ENCODE measurements at regions not wholly inside any gene's neighbourhood (a gene's known extent, or its start where the extent isn't known, plus 50 kb on each side); places are given as distances from the start of the nearest gene placed in this dataset.

DNA sequence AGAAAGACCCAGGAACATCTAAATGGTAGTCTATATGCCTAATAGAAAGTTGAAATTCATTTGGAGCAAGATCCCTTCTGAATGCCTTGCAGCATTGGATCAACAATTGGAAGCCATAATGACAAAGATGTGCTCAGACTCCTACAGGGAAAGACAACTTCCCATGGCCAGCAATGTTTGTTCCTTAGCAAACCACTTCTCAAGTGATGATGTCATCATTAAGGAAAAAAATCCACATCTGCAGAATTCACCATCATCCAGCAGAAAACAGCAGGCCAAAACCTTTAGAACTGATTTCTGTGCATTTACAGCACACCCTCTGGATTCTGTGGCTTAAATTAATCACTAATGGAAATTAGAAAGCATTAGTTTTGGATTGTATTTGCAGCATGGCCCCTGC is 82.4 kb upstream of the ZIC3 start:
- DNase-seq: no peak
- Mint-ChIP-seq H3K9me3 (no peaks in the 10 kb centered on the region), H3K4me1 (ENCODE audit: low read depth) (no peaks in the 10 kb centered on the region), H3K27me3 (no peaks in the 10 kb centered on the region), H3K36me3 (no peaks in the 10 kb centered on the region), H3K4me3 (no peak overlapping the region), H3K27ac (no peak overlapping the region)
- ChIA-PET POLR2A (no interaction called here), CTCF (no interaction called here)
- intact Hi-C loops (cut with micrococcal nuclease): no loop called here

DNA sequence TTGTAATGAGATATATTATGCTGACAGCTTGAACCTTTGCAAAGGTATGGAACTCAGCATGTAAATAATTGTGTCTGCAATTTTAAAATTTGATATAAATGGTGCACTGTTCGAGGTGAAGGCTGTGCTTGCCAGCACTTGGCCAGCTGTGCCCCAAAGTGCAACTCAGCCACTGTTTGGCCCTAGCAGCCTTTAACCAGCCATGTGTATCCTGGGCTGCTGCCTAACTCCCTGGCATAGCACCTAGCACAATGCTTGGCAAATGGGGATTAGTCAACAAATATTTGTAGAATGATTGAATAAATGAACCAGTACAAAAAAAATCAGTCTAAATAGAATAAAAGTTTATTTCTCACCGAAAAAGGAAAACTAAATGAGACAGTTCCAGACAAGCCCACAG is 83.8 kb upstream of the ZIC3 start:
- intact Hi-C loops (cut with micrococcal nuclease): no loop called here
- Mint-ChIP-seq H3K4me1 (ENCODE audit: low read depth) (no peaks in the 10 kb centered on the region), H3K36me3 (no peaks in the 10 kb centered on the region), H3K27ac (no peak overlapping the region), H3K27me3 (no peaks in the 10 kb centered on the region), H3K9me3 (no peaks in the 10 kb centered on the region), H3K4me3 (no peak overlapping the region)
- DNase-seq: no peak
- ChIA-PET CTCF (interaction anchor here (0.6 kb wide), 1 partner anchor 109 kb away, joined by 3 read pairs; no protein-coding TSS in a partner anchor), POLR2A (no interaction called here)

DNA sequence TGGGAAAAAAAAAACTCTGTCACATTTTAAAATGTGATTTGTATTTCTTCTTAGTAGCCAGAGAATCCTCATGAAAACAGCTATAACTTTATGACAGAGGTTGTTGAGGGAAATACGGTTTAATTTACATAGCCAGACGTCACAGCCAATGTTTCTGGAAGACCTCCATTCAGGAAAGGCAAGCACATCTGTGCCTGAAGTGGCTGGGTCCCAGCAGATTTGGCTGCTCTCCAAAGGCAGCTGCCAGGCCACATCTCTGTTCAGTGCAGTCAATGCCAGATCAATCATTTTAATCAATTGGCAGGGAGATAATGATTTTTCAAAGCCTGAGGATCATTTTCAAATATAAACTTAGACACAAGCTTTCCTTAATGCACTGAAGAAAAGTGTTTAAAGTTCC is 86.5 kb upstream of the ZIC3 start:
- Mint-ChIP-seq H3K4me3 (no peak overlapping the region), H3K36me3 (no peaks in the 10 kb centered on the region), H3K27me3 (no peaks in the 10 kb centered on the region), H3K4me1 (ENCODE audit: low read depth) (no peaks in the 10 kb centered on the region), H3K27ac (no peak overlapping the region), H3K9me3 (no peaks in the 10 kb centered on the region)
- intact Hi-C loops (cut with micrococcal nuclease): no loop called here
- DNase-seq: no peak
- CTCF ChIA-PET: no interaction called here
- POLR2A ChIA-PET: no interaction called here

DNA sequence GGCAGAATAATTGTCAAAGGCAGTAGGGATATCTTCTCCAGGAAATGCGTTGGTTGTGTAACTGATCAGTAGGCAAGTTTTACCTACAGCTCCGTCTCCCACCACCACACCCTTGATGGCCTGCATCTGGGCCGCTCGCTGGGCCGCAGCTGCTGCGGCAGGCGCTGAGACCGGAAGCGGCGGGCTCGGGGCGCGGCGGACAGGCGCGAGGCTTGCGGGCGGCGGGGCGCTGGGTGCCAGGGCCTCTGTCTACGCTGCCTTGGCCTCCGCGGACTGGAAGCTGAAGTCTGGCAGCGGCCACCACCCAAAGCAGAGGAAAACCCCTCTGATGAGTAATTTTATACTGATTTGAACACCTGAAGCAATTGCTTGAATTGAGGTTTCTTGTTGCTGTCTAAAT is 124.2 kb upstream of the ZIC3 start:
- DNase-seq: no peak
- Mint-ChIP-seq H3K36me3 (no peaks in the 10 kb centered on the region), H3K4me1 (ENCODE audit: low read depth) (no peaks in the 10 kb centered on the region), H3K9me3 (peaks cover 2% of the 10 kb centered on the region), H3K4me3 (no peak overlapping the region), H3K27ac (no peak overlapping the region), H3K27me3 (no peaks in the 10 kb centered on the region)
- POLR2A ChIA-PET: no interaction called here
- intact Hi-C loops (cut with micrococcal nuclease): no loop called here
- CTCF ChIA-PET: no interaction called here

DNA sequence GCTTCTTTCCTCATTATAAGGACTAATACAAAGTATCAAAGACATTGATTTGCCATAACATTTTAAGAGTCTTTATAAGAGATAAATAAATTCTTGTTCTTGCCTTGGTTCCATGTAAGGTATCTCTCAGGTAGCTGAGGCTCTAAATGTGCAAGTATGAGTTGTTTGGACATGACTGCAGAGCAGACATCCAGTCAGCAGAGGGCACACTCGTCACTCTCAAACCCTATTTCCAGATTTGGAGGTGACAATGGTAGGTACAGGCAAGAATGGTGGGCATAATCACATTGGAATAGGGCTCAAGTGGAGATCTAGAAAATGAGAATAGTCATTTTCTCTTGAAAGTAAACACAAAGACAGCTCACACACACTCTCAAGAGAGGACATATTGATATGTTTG is 133.3 kb upstream of the ZIC3 start:
- peaks cover 6% of the 10 kb centered on the region for H3K9me3 Mint-ChIP-seq
- peak; percentile 18 for DNase-seq
- no peak overlapping the region for H3K4me3 Mint-ChIP-seq
- H3K27me3 Mint-ChIP-seq: peaks cover 22% of the 10 kb centered on the region
- CTCF ChIA-PET: interaction anchor here (0.6 to 0.7 kb wide), 3 partner anchors 8 to 345 kb away, joined by 3 read pairs; no protein-coding TSS in a partner anchor
- H3K36me3 Mint-ChIP-seq: no peaks in the 10 kb centered on the region
- POLR2A ChIA-PET: no interaction called here
- H3K27ac Mint-ChIP-seq: no peak overlapping the region
- H3K4me1 Mint-ChIP-seq (ENCODE audit: low read depth): no peaks in the 10 kb centered on the region
- intact Hi-C loops (cut with micrococcal nuclease): loop anchor here (10.0 kb wide), 1 partner anchor 592 kb away; no protein-coding TSS in a partner anchor

DNA sequence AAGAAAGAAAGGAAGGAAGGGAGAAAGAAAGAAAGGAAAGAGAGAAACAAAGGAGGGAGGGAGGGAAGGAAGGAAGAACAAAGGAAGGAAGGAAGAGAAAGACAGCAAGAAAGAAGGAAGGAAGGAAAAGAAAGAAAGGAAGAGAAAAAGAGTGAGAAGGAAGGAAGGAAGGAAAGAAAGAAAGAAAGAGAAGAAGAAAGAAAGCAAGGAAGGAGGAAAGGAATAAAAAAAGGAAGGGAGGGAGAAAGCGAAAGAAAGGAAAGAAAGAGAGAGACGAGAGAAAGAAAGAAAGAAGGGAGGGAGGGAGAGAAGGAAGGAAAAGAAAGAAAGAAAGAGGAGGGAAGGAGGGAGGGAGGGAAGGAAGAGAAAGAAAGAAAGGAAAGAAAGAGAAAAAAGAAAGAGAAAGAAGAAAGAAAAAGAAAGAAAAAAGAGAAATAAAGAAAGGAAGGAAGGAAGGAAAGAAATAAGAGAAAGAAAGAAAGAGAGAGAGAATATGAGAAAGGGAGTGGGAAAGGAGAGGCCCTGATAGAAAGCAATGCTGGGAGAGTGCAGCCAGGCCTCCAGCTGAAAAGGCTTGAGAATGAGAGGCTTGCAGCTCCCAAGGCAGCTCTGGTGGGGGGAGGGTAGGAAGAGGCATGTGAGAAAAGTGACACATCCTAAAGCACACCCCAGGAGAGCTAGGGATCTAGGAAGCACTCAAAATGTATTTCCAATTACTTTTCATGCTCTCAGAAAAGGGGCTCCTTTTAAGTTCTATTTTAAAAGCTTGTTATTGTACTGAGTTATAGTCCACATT is 134.0 kb upstream of the ZIC3 start:
- Mint-ChIP-seq H3K4me3 (no peak overlapping the region), H3K36me3 (no peaks in the 10 kb centered on the region), H3K9me3 (peaks cover 6% of the 10 kb centered on the region), H3K4me1 (ENCODE audit: low read depth) (no peaks in the 10 kb centered on the region), H3K27ac (no peak overlapping the region), H3K27me3 (peaks cover 22% of the 10 kb centered on the region)
- DNase-seq: no peak
- CTCF ChIA-PET: interaction anchor here (0.6 to 0.7 kb wide), 3 partner anchors 9 to 344 kb away, joined by 3 read pairs; no protein-coding TSS in a partner anchor
- POLR2A ChIA-PET: no interaction called here
- intact Hi-C loops (cut with micrococcal nuclease): loop anchor here (10.0 kb wide), 1 partner anchor 593 kb away; no protein-coding TSS in a partner anchor

DNA sequence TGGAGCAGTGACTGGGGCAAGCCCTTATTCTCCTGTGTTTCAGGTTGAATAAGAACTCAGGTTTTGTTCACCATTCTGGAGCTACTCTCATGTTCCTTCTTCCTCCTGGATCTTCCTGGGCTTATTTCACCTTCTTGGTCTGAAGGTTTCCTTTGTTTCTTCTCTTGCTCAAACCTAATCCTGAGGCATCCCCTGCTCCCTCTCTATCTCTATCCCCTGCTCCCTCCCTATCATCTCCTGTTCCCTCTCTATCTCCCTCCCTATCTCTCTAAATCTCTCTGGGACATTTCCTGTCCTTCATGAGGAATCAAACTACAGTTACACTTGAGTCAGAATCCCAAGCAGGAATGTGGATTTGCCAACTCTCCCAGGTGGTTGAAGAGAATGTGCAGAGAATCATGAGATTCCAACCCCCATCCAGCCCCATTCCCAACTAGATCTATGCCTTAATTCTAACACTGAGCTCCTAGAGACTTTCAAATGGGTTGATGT is 134.9 kb upstream of the ZIC3 start:
- Mint-ChIP-seq H3K9me3 (peaks cover 3% of the 10 kb centered on the region), H3K27ac (no peak overlapping the region), H3K36me3 (peaks cover 1% of the 10 kb centered on the region), H3K27me3 (peaks cover 27% of the 10 kb centered on the region), H3K4me1 (ENCODE audit: low read depth) (no peaks in the 10 kb centered on the region), H3K4me3 (no peak overlapping the region)
- no peak for DNase-seq
- CTCF ChIA-PET: no interaction called here
- POLR2A ChIA-PET: no interaction called here
- intact Hi-C loops (cut with micrococcal nuclease): loop anchor here (10.0 kb wide), 1 partner anchor 594 kb away; no protein-coding TSS in a partner anchor

DNA sequence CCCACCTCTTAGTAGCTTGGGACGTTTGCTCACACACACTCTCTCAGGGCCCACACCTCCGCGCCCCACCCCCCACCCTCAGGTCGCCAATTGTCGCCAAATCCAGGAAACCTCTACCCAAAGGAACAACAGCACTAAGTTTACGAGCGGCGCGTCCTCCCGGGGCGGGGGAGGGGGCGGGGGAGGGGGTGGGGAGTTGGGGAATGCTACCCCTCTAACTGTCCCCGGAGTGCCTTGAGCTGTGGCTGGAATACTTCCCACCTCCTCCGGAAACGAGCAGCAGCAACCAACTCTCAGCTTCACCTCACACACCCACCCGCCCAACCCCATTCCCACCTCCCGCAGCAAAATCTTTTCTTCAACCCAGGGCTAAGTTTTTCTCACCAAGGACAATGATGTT is 135.6 kb upstream of the ZIC3 start:
- intact Hi-C loops (cut with micrococcal nuclease): loop anchor here (10.0 kb wide), 1 partner anchor 594 kb away; no protein-coding TSS in a partner anchor

DNA sequence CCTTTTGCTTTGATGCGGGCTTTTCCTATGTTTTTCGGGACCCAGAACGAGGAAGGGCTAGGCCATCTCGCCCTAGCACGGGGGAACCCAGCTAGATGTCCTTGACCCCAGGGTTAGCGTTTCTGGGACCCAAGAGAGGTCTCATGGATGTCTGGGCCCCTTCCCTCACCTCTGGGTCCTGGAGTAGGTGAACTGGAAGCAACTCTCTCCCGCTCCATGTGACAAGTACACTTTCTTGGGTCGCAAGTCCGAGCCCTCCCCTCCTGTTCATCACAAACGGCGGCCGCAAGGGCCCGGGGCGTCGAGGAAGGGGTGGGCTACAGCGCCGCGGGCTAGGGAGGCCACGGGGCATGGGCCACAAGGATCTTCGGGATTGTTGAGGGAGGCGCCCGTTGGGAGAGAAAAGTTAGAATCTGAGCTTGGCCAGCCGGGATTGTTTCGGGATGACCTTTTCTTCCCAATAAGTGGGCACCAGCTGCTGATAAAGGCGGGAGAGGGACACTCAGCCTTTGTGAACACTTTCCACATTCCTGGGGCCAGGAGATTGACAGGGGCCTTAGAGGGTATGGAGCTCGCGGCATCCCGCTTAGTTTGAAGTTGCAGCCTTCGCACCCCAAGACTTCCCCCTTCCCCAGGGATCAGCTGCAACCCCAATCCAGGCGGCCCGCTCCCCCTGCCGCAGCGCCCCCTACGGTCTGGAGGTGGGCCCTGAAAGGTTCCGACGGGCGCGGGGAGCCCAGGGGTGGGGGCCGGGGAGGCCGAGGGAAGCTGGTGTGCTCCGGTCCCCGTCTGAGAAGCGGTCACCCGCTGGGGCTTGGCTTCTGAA is 136.9 kb upstream of the ZIC3 start:
- Mint-ChIP-seq H3K9me3 (no peaks in the 10 kb centered on the region), H3K27me3 (peaks cover 42% of the 10 kb centered on the region), H3K4me1 (ENCODE audit: low read depth) (no peaks in the 10 kb centered on the region), H3K4me3 (no peak overlapping the region), H3K27ac (no peak overlapping the region), H3K36me3 (peaks cover 1% of the 10 kb centered on the region)
- intact Hi-C loops (cut with micrococcal nuclease): loop anchor here (5.0 kb wide), 1 partner anchor 138 kb away; the partner anchor contains the start of gene ZIC3
- no peak for DNase-seq
- CTCF ChIA-PET: no interaction called here
- POLR2A ChIA-PET: no interaction called here

More for the DNA sequence above, 135.6 kb upstream of the ZIC3 start:
- H3K36me3 Mint-ChIP-seq: peaks cover 1% of the 10 kb centered on the region
- no peak overlapping the region for H3K27ac Mint-ChIP-seq
- H3K9me3 Mint-ChIP-seq: no peaks in the 10 kb centered on the region
- H3K27me3 Mint-ChIP-seq: peaks cover 33% of the 10 kb centered on the region
- CTCF ChIA-PET: no interaction called here
- no peaks in the 10 kb centered on the region for H3K4me1 Mint-ChIP-seq (ENCODE audit: low read depth)
- no peak for DNase-seq
- POLR2A ChIA-PET: no interaction called here
- H3K4me3 Mint-ChIP-seq: no peak overlapping the region

DNA sequence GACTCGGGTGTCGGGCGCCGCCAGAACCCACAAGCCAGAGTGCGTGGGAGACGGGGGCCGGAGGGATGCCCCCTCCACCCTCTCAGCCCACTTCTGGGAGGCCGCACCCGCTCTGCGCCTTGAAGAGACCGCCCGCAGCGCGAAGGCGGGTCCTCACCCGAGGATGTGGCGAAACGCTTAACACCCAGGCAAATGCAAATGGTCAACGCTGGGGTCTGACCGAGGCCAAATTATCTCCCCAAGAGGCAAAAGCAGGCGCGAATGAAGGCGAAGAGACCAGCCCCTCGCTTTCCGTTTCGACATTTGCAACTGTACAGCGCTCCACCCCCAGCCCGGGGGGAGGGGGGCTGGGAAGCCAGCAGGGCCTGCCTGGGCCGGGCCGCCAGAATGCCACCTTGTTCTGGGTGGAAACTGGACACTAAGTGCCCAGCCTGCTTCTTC is 137.7 kb upstream of the ZIC3 start:
- intact Hi-C loops (cut with micrococcal nuclease): loop anchor here (5.0 kb wide), 1 partner anchor 139 kb away; the partner anchor contains the start of gene ZIC3
- POLR2A ChIA-PET: no interaction called here

DNA sequence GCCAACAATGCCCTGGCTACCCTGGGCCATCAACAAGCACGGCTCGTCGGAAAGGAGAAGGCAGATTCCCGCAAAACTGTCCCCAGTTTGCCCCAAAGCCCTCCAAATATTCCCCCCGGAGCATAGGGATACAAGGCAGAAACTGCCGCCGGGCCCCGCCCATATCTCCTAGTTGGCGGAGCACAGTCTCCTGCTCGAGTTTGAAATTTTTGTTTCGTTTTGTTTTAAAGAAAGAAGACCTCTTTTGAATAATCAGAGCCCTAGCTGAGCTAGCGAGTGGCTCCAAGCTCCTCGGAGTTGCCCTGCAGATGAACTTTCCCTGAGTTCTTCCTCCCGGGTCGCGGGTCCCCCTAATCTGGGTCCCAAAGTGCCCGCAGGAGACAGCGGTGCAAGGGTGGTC is 138.1 kb upstream of the ZIC3 start:
- no peak for DNase-seq
- ChIA-PET CTCF (no interaction called here), POLR2A (no interaction called here)
- Mint-ChIP-seq H3K27ac (no peak overlapping the region), H3K9me3 (no peaks in the 10 kb centered on the region), H3K4me3 (peak overlapping the region; percentile 57), H3K36me3 (peaks cover 1% of the 10 kb centered on the region), H3K27me3 (peaks cover 45% of the 10 kb centered on the region), H3K4me1 (ENCODE audit: low read depth) (no peaks in the 10 kb centered on the region)
- intact Hi-C loops (cut with micrococcal nuclease): loop anchor here (2.0 to 5.0 kb wide), 2 partner anchors 121 to 139 kb away; partner anchors contain the start of gene ZIC3

More for the DNA sequence above, 137.7 kb upstream of the ZIC3 start:
- Mint-ChIP-seq H3K4me1 (ENCODE audit: low read depth) (no peaks in the 10 kb centered on the region), H3K27me3 (peaks cover 44% of the 10 kb centered on the region), H3K27ac (no peak overlapping the region), H3K4me3 (peak overlapping the region; percentile 57), H3K9me3 (no peaks in the 10 kb centered on the region), H3K36me3 (peaks cover 1% of the 10 kb centered on the region)
- no peak for DNase-seq
- CTCF ChIA-PET: no interaction called here

DNA sequence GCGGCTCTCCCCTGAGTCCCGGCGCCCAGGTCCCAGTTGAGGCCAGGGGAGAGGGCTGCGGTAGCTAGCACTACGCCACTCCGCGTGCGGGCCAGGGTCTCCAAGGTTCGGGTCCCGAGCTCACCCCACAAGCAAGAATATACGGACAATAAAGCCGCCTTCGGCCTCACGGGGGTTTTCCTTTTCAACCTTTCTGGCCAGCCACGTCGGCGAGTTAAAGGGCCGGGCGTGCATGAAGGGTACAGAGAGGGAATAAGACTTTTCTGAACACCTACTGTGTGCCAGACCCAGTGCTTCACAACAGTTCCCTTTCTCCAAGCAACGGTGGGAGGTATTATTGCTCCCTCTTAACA is 138.5 kb upstream of the ZIC3 start:
- intact Hi-C loops (cut with micrococcal nuclease): loop anchor here (2.0 to 5.0 kb wide), 2 partner anchors 121 to 140 kb away; partner anchors contain the start of gene ZIC3
- peak overlapping the region; percentile 57 for H3K4me3 Mint-ChIP-seq

More for the DNA sequence above, 138.5 kb upstream of the ZIC3 start:
- DNase-seq: no peak
- H3K4me1 Mint-ChIP-seq (ENCODE audit: low read depth): no peaks in the 10 kb centered on the region
- no peak overlapping the region for H3K27ac Mint-ChIP-seq
- POLR2A ChIA-PET: no interaction called here
- H3K27me3 Mint-ChIP-seq: peaks cover 43% of the 10 kb centered on the region
- peaks cover 1% of the 10 kb centered on the region for H3K36me3 Mint-ChIP-seq
- H3K9me3 Mint-ChIP-seq: no peaks in the 10 kb centered on the region
- CTCF ChIA-PET: no interaction called here
